ENCODE measurements at regions not wholly inside any gene's neighbourhood (a gene's known extent, or its start where the extent isn't known, plus 50 kb on each side); places are given as distances from the start of the nearest gene placed in this dataset.

DNA sequence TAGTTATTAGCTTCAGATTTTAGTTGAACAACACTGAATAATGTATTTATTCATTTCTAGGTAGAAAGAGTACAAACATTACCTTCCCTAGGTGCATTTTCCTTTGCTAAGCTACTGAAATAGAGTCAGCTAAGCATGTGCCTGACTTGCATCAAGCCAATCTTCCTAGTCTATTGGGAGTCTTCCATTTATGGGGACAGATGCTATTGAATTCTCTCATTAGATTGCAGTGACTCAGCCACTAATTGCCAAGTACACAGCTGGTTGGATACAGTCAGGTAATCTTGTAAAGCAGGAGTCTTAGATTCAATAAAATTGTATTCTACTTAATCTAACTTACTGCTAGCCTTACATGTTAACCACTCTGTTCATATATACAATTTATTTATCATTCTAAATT is 55.2 kb upstream of the RPS13 start:
- no peaks in the 10 kb centered on the region for H3K9me1 ChIP-seq (ENCODE audit: control insufficient read depth, extremely low read depth, insufficient read depth, low read length)
- FAIRE-seq (no peak), DNase-seq (ENCODE audit: low read depth, low spot score) (no peak)
- H2AFZ ChIP-seq (ENCODE audit: control insufficient read depth, low read length), result no peak overlapping the region
- H3K4me3 ChIP-seq (ENCODE audit: control insufficient read depth in 2 of 3, extremely low read depth in 1 of 3, insufficient read depth in 2 of 3, low read depth in 1 of 3, low read length in 3 of 3), result no peak overlapping the region
- no peaks in the 10 kb centered on the region for H3K4me1 ChIP-seq (ENCODE audit: control insufficient read depth, extremely low read depth, insufficient read depth, low read length)
- TF ChIP-seq, protein P1, sequence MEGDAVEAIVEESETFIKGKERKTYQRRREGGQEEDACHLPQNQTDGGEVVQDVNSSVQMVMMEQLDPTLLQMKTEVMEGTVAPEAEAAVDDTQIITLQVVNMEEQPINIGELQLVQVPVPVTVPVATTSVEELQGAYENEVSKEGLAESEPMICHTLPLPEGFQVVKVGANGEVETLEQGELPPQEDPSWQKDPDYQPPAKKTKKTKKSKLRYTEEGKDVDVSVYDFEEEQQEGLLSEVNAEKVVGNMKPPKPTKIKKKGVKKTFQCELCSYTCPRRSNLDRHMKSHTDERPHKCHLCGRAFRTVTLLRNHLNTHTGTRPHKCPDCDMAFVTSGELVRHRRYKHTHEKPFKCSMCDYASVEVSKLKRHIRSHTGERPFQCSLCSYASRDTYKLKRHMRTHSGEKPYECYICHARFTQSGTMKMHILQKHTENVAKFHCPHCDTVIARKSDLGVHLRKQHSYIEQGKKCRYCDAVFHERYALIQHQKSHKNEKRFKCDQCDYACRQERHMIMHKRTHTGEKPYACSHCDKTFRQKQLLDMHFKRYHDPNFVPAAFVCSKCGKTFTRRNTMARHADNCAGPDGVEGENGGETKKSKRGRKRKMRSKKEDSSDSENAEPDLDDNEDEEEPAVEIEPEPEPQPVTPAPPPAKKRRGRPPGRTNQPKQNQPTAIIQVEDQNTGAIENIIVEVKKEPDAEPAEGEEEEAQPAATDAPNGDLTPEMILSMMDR (optimal IDR thresholded peaks at IDR 0.05 in 1 of 3, IDR thresholded peaks at IDR 0.05 in 1 of 3, conservative IDR thresholded peaks at IDR 0.05 in 1 of 3; ENCODE audit: extremely low read depth in 1 of 3, insufficient read depth in 2 of 3, low read length in 3 of 3), result no peak
- TF ChIP-seq EZH2 (IDR thresholded peaks at IDR 0.05; ENCODE audit: low read length), result no peak
- no peaks in the 10 kb centered on the region for H3K27me3 ChIP-seq (ENCODE audit: control insufficient read depth, extremely low read depth, insufficient read depth, low read length)
- H3K36me3 ChIP-seq (ENCODE audit: control insufficient read depth in 2 of 2, extremely low read depth in 1 of 2, insufficient read depth in 2 of 2, low read length in 2 of 2), result peaks cover 13 to 20% of the 10 kb centered on the region in 2 experiments
- dilution Hi-C loops (cut with MboI; ENCODE audit: extremely low pct_ligation_motif_present, low sequenced_read_pairs), result no loop called here
- no peak overlapping the region for H3K9ac ChIP-seq (ENCODE audit: control insufficient read depth, extremely low read depth, insufficient read depth, low read length)
- H3K79me2 ChIP-seq (ENCODE audit: control insufficient read depth, insufficient read depth, low read length), result no peaks in the 10 kb centered on the region
- H4K20me1 ChIP-seq (ENCODE audit: control insufficient read depth, extremely low read depth, insufficient read depth, low read length), result no peaks in the 10 kb centered on the region
- no peak overlapping the region for H3K4me2 ChIP-seq (ENCODE audit: control insufficient read depth, extremely low read depth, insufficient read depth, low read depth, low read length)
- H3K9me3 ChIP-seq (ENCODE audit: control insufficient read depth, low read depth, low read length), result no peaks in the 10 kb centered on the region
- no peak overlapping the region for H3K27ac ChIP-seq (ENCODE audit: control insufficient read depth, insufficient read depth, low read length)

DNA sequence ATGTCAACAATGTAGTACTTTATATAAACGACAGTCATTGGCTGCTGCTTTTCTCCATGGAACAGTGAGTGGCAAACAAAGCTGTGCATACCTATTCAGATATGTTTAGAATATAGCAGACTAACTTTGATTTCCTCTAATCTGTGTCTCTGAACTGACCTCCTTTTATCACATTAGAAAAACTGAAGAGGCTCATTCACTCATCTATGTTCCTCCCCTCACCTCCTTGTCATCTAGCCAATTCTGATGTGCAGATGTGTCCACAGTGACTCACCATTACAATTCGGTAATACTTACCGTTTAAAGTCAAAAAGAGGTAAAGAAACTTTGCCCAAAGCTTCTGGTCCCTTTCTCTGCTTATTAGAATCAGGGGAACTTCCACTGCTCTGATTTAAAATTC is 51.5 kb upstream of the RPS13 start:
- DNase-seq (ENCODE audit: low read depth, low spot score), result no peak
- dilution Hi-C loops (cut with MboI; ENCODE audit: extremely low pct_ligation_motif_present, low sequenced_read_pairs), result no loop called here
- no peak overlapping the region for H3K27ac ChIP-seq (ENCODE audit: control insufficient read depth, insufficient read depth, low read length)

More for the DNA sequence above, 51.5 kb upstream of the RPS13 start:
- H3K4me1 ChIP-seq (ENCODE audit: control insufficient read depth, extremely low read depth, insufficient read depth, low read length), result no peaks in the 10 kb centered on the region
- no peak overlapping the region for H2AFZ ChIP-seq (ENCODE audit: control insufficient read depth, low read length)
- no peaks in the 10 kb centered on the region for H4K20me1 ChIP-seq (ENCODE audit: control insufficient read depth, extremely low read depth, insufficient read depth, low read length)
- TF ChIP-seq, protein P1 (optimal IDR thresholded peaks at IDR 0.05 in 1 of 3, IDR thresholded peaks at IDR 0.05 in 1 of 3, conservative IDR thresholded peaks at IDR 0.05 in 1 of 3; ENCODE audit: extremely low read depth in 1 of 3, insufficient read depth in 2 of 3, low read length in 3 of 3), result no peak
- no peak for TF ChIP-seq EZH2 (IDR thresholded peaks at IDR 0.05; ENCODE audit: low read length)
- H3K36me3 ChIP-seq (ENCODE audit: control insufficient read depth in 2 of 2, extremely low read depth in 1 of 2, insufficient read depth in 2 of 2, low read length in 2 of 2), result peaks cover 8 to 24% of the 10 kb centered on the region in 2 experiments
- no peaks in the 10 kb centered on the region for H3K79me2 ChIP-seq (ENCODE audit: control insufficient read depth, insufficient read depth, low read length)
- H3K27me3 ChIP-seq (ENCODE audit: control insufficient read depth, extremely low read depth, insufficient read depth, low read length), result no peaks in the 10 kb centered on the region
- H3K9me3 ChIP-seq (ENCODE audit: control insufficient read depth, low read depth, low read length), result no peaks in the 10 kb centered on the region
- no peak overlapping the region for H3K4me2 ChIP-seq (ENCODE audit: control insufficient read depth, extremely low read depth, insufficient read depth, low read depth, low read length)
- no peaks in the 10 kb centered on the region for H3K9me1 ChIP-seq (ENCODE audit: control insufficient read depth, extremely low read depth, insufficient read depth, low read length)
- H3K9ac ChIP-seq (ENCODE audit: control insufficient read depth, extremely low read depth, insufficient read depth, low read length), result no peak overlapping the region
- H3K4me3 ChIP-seq (ENCODE audit: control insufficient read depth in 2 of 3, extremely low read depth in 1 of 3, insufficient read depth in 2 of 3, low read depth in 1 of 3, low read length in 3 of 3), result no peak overlapping the region
- FAIRE-seq, result no peak

Small RNA genes in the stretch of these regions (small RNA-seq; reads per million reads assigned to genes)
- 0 reads per million in 3 experiments for gene AC126389.1 (ENCODE audit: insufficient read length in 3 of 3, low read depth in 3 of 3, low replicate concordance in 1 of 3)
